Mesenchymal stem cell (in vitro differentiated cells and primary cell): ENCODE measurements at regions not wholly inside any gene's neighbourhood (a gene's known extent, or its start where the extent isn't known, plus 50 kb on each side); places are given as distances from the start of the nearest gene placed in this dataset.

ENCODE experiments used
- DNase-seq: peaks from one replicate; pipeline ENCODE4 v3.0.0-alpha.2; 2013
- H2AFZ ChIP-seq: one replicate; pipeline ENCODE4 v1.6.1; 2013; ENCODE audit warnings: low read depth, mild to moderate bottlenecking, control low read depth, inconsistent platforms, low read length, moderate library complexity
- H2AK5ac ChIP-seq: 2 replicates; pipeline ENCODE4 v1.6.1; 2013; ENCODE audit warnings: low read length, moderate library complexity, mild to moderate bottlenecking, inconsistent platforms; ENCODE audit not compliant: severe bottlenecking
- H2BK120ac ChIP-seq: one replicate; pipeline ENCODE4 v1.6.1; 2013; ENCODE audit warnings: low read depth, mild to moderate bottlenecking, inconsistent platforms, low read length, moderate library complexity
- H2BK12ac ChIP-seq, 2 experiments: one replicate each; pipeline ENCODE4 v1.6.1; 2013; ENCODE audit warnings: inconsistent platforms in 2 of 2, low read length in 2 of 2, mild to moderate bottlenecking in 2 of 2, moderate library complexity in 2 of 2, control low read depth in 1 of 2
- H2BK15ac ChIP-seq: one replicate; pipeline ENCODE4 v1.6.1; 2013; ENCODE audit warnings: mild to moderate bottlenecking, low read depth, inconsistent platforms; ENCODE audit not compliant: poor library complexity, severe bottlenecking
- H2BK5ac ChIP-seq: 2 replicates; pipeline ENCODE4 v1.6.1; 2013; ENCODE audit warnings: low read depth, mild to moderate bottlenecking, low read length, control low read depth, inconsistent platforms; ENCODE audit not compliant: poor library complexity, severe bottlenecking
- H3K14ac ChIP-seq, 2 experiments: one replicate each; pipeline ENCODE4 v1.6.1; 2013; ENCODE audit warnings: inconsistent platforms in 2 of 2, low read length in 2 of 2, control low read depth in 1 of 2, mild to moderate bottlenecking in 1 of 2, moderate library complexity in 1 of 2
- H3K18ac ChIP-seq, 2 experiments: one replicate each; pipeline ENCODE4 v1.6.1; 2013; ENCODE audit warnings: inconsistent platforms in 2 of 2, low read length in 2 of 2, control low read depth in 1 of 2, low read depth in 1 of 2, mild to moderate bottlenecking in 1 of 2
- H3K23ac ChIP-seq, 2 experiments: one replicate each; pipeline ENCODE4 v1.6.1; 2013; ENCODE audit warnings: inconsistent platforms in 2 of 2, low read length in 2 of 2, mild to moderate bottlenecking in 2 of 2, moderate library complexity in 2 of 2, control low read depth in 1 of 2
- H3K27ac ChIP-seq: 2 replicates; pipeline ENCODE4 v1.5.1; 2013; ENCODE audit warnings: mild to moderate bottlenecking, moderate library complexity, low read length, control low read depth, inconsistent platforms; ENCODE audit not compliant: poor library complexity, severe bottlenecking
- H3K27me3 ChIP-seq, 2 experiments: 2 replicates each; pipeline versions ENCODE4 v1.6.1 to v1.7.0; 2013; ENCODE audit warnings: low read length in 2 of 2, mild to moderate bottlenecking in 2 of 2, moderate library complexity in 2 of 2, control low read depth in 1 of 2, inconsistent platforms in 1 of 2; ENCODE audit not compliant: control insufficient read depth in 1 of 2, insufficient read depth in 1 of 2
- H3K36me3 ChIP-seq, 2 experiments: 2 replicates each; pipeline versions ENCODE4 v1.6.1 to v1.7.0; 2013; ENCODE audit warnings: low read length in 2 of 2, control low read depth in 1 of 2, inconsistent platforms in 1 of 2, low read depth in 1 of 2, mild to moderate bottlenecking in 1 of 2; ENCODE audit not compliant: insufficient read depth in 2 of 2, control insufficient read depth in 1 of 2
- H3K4ac ChIP-seq, 2 experiments: one replicate each; pipeline ENCODE4 v1.6.1; 2013; ENCODE audit warnings: inconsistent platforms in 2 of 2, low read length in 2 of 2, mild to moderate bottlenecking in 2 of 2, moderate library complexity in 2 of 2, control low read depth in 1 of 2, low read depth in 1 of 2
- H3K4me1 ChIP-seq: 2 replicates; pipeline ENCODE4 v1.6.1; 2013; ENCODE audit warnings: low read depth, low read length, control low read depth; ENCODE audit not compliant: control insufficient read depth, insufficient read depth
- H3K4me2 ChIP-seq: 2 replicates; pipeline ENCODE4 v1.6.1; 2013; ENCODE audit warnings: low read length, mild to moderate bottlenecking, inconsistent platforms; ENCODE audit not compliant: poor library complexity, severe bottlenecking
- H3K4me3 ChIP-seq, 2 experiments: 2 replicates each; pipeline versions ENCODE4 v1.5.1 to v1.7.0; 2013; ENCODE audit warnings: low read length in 2 of 2, mild to moderate bottlenecking in 2 of 2, control low read depth in 1 of 2, low read depth in 1 of 2; ENCODE audit not compliant: insufficient read depth in 1 of 2
- H3K79me1 ChIP-seq: replicated peaks from 2 replicates; pipeline ENCODE4 v1.6.1; 2013; ENCODE audit warnings: mild to moderate bottlenecking, control low read depth, low read length, inconsistent platforms; ENCODE audit not compliant: poor library complexity, severe bottlenecking
- H3K9ac ChIP-seq: 2 replicates; pipeline ENCODE4 v1.7.0; 2013; ENCODE audit warnings: mild to moderate bottlenecking, low read length, moderate library complexity
- H3K9me3 ChIP-seq: 2 replicates; pipeline ENCODE4 v1.7.0; 2013; ENCODE audit warnings: mild to moderate bottlenecking, low read length; ENCODE audit not compliant: control insufficient read depth
- H4K8ac ChIP-seq: one replicate; pipeline ENCODE4 v1.6.1; 2013; ENCODE audit warnings: inconsistent platforms, mild to moderate bottlenecking, low read length, moderate library complexity
- H4K91ac ChIP-seq: one replicate; pipeline ENCODE4 v1.6.1; 2013; ENCODE audit warnings: mild to moderate bottlenecking, low read length, inconsistent platforms
- WGBS: methylation state at CpG from one replicate; pipeline ENCODE4 v1.1.7; 2013; ENCODE audit warnings: mixed read lengths; 5-methylcytosine and 5-hydroxymethylcytosine counted together

DNA sequence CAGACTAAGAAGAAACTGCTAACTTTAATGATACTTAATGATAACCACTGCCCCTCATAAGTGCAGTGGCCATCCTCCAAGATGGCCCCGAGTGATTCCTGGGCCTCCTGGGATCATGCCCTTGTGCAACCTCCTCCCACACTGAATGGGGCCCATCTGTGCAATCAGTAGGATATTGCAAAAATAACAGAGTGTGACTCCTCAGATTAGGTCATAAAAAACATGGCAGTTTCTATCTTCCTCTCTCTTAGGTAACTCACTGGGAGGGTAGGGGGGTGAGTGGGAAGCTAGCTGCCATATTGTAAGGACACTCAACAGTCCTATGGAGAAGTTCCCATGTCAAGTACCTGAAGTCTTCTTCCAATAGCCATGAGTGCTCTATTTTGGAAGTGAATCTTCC is 173.0 kb downstream of the SHQ1 start:
- WGBS = no CpG with 5 or more reads among the region's 1 CpG
- no peak overlapping the region for H2BK120ac ChIP-seq
- H3K36me3 ChIP-seq = no peaks in the 10 kb centered on the region

GRCh38 chr3:72673011-72673771 is 175.1 kb downstream of the SHQ1 start:
- Histone ChIP-seq H2BK120ac (no peak overlapping the region), H2BK15ac (no peak overlapping the region), H2AK5ac (no peak overlapping the region), H3K27ac (no peak overlapping the region), H3K14ac (no peak overlapping the region), H2AFZ (no peak overlapping the region), H3K79me1 (no peaks in the 10 kb centered on the region), H3K4me2 (no peak overlapping the region), H3K36me3 (no peaks in the 10 kb centered on the region), H2BK12ac (no peak overlapping the region), H2BK5ac (no peak overlapping the region), H4K8ac (no peak overlapping the region), H3K18ac (no peak overlapping the region), H4K91ac (no peak overlapping the region), H3K4ac (no peak overlapping the region), H3K27me3 (peaks cover 41 to 46% of the 10 kb centered on the region in 2 experiments), H3K4me1 (no peaks in the 10 kb centered on the region), H3K4me3 (no peak overlapping the region), H3K9ac (no peak overlapping the region), H3K23ac (no peak overlapping the region), H3K9me3 (peaks cover 24% of the 10 kb centered on the region)
- no peak for DNase-seq
- 93% methylated on average over 6 of the region's 7 CpGs for WGBS

More for the DNA sequence above, 173.0 kb downstream of the SHQ1 start:
- no peak overlapping the region for H3K4me3 ChIP-seq
- no peak overlapping the region for H3K9ac ChIP-seq
- no peak overlapping the region for H3K18ac ChIP-seq
- no peak overlapping the region for H2AK5ac ChIP-seq
- no peak overlapping the region for H2AFZ ChIP-seq
- H3K79me1 ChIP-seq = no peaks in the 10 kb centered on the region
- H2BK15ac ChIP-seq = no peak overlapping the region
- H3K9me3 ChIP-seq = peaks cover 24% of the 10 kb centered on the region
- H3K27me3 ChIP-seq = peaks cover 42 to 43% of the 10 kb centered on the region in 2 experiments
- no peak overlapping the region for H3K27ac ChIP-seq
- no peak overlapping the region for H2BK12ac ChIP-seq
- no peak overlapping the region for H4K8ac ChIP-seq
- DNase-seq = no peak
- H3K23ac ChIP-seq = no peak overlapping the region
- H3K14ac ChIP-seq = no peak overlapping the region
- H2BK5ac ChIP-seq = no peak overlapping the region
- H3K4ac ChIP-seq = no peak overlapping the region
- no peak overlapping the region for H4K91ac ChIP-seq
- no peaks in the 10 kb centered on the region for H3K4me1 ChIP-seq
- H3K4me2 ChIP-seq = no peak overlapping the region

- H3K4me3 ChIP-seq = no peak overlapping the region
- no peak overlapping the region for H2AK5ac ChIP-seq
- no peak overlapping the region for H3K4me2 ChIP-seq
- no peaks in the 10 kb centered on the region for H3K79me1 ChIP-seq
- H3K27me3 ChIP-seq = peaks cover 46 to 53% of the 10 kb centered on the region in 2 experiments
- no peak overlapping the region for H2BK120ac ChIP-seq
- H3K14ac ChIP-seq = no peak overlapping the region
- H2BK12ac ChIP-seq = no peak overlapping the region
- H2AFZ ChIP-seq = no peak overlapping the region
- 91% methylated on average over 1 of the region's 2 CpGs for WGBS
- no peak overlapping the region for H3K18ac ChIP-seq
- H3K36me3 ChIP-seq = no peaks in the 10 kb centered on the region
- H4K8ac ChIP-seq = no peak overlapping the region
- no peaks in the 10 kb centered on the region for H3K9me3 ChIP-seq
- H3K4ac ChIP-seq = no peak overlapping the region
- H3K27ac ChIP-seq = no peak overlapping the region
- no peak overlapping the region for H2BK15ac ChIP-seq
- no peak overlapping the region for H3K9ac ChIP-seq
- H3K23ac ChIP-seq = no peak overlapping the region
- H2BK5ac ChIP-seq = no peak overlapping the region
- no peaks in the 10 kb centered on the region for H3K4me1 ChIP-seq
- no peak overlapping the region for H4K91ac ChIP-seq
- DNase-seq = no peak
These were observed 179.0 kb downstream of the SHQ1 start for GRCh38 chr3:72669224-72669623.

GRCh38 chr3:72666447-72666755 is 181.8 kb downstream of the SHQ1 start:
- no peak overlapping the region for H2BK15ac ChIP-seq

More at GRCh38 chr3:72666447-72666755, 181.8 kb downstream of the SHQ1 start:
- Histone ChIP-seq H2BK12ac (no peak overlapping the region), H3K4me1 (no peaks in the 10 kb centered on the region), H2BK5ac (no peak overlapping the region), H2BK120ac (no peak overlapping the region), H3K79me1 (no peaks in the 10 kb centered on the region), H3K27ac (no peak overlapping the region), H4K91ac (no peak overlapping the region), H3K23ac (no peak overlapping the region), H3K14ac (no peak overlapping the region), H3K4ac (no peak overlapping the region), H3K9ac (no peak overlapping the region), H2AK5ac (no peak overlapping the region), H3K27me3 (peaks cover 35 to 41% of the 10 kb centered on the region in 2 experiments), H3K9me3 (no peaks in the 10 kb centered on the region), H3K18ac (no peak overlapping the region), H2AFZ (no peak overlapping the region), H3K4me2 (no peak overlapping the region), H3K36me3 (no peaks in the 10 kb centered on the region), H3K4me3 (no peak overlapping the region), H4K8ac (no peak overlapping the region)
- 60% methylated on average over 2 of the region's 3 CpGs for WGBS
- no peak for DNase-seq
